NCI-H2196 (cell line): ENCODE measurements at regions not wholly inside any gene's neighbourhood (a gene's known extent, or its start where the extent isn't known, plus 50 kb on each side); places are given as distances from the start of the nearest gene placed in this dataset.
"Not testable (repeated sequence)": the region's sequence is repeated elsewhere in the genome, so short reads cannot be mapped to it uniquely, and the experiment has no call there.

ENCODE experiments used
- DNase-seq: peaks from one replicate; lab custom pipeline; 2025; ENCODE audit not compliant: unreplicated experiment; lab: John Stamatoyannopoulos, UW

GRCh38 chr4:178941975-178942374 is 1499.7 kb upstream of the AGA start:
- DNase-seq: no peak

GRCh38 chr4:178953447-178954120 is 1511.3 kb upstream of the AGA start:
- no peak for DNase-seq

DNA sequence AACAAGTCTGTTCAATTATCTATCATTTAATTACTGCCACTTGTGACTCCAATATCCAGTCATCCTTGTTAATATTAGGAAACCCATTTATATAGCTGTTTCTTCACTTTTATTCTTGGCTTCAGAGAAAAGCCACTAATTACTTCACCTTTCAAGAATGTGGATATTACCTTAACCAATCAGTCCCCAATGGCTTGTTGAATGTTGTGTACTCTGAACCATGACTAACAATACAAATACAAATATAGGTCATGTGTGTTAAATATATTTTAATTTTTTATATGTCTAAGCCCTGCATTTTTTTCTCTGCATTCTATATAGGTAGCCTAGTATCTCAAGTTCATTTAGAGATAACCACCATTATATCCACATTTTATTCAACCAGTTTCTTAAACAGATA is 1513.4 kb upstream of the AGA start:
- no peak for DNase-seq

- DNase-seq: no peak
Measured at GRCh38 chr4:178958725-178959440, 1516.6 kb upstream of the AGA start.

- no peak for DNase-seq
Measured at GRCh38 chr4:178963446-178964045, 1521.3 kb upstream of the AGA start.

DNA sequence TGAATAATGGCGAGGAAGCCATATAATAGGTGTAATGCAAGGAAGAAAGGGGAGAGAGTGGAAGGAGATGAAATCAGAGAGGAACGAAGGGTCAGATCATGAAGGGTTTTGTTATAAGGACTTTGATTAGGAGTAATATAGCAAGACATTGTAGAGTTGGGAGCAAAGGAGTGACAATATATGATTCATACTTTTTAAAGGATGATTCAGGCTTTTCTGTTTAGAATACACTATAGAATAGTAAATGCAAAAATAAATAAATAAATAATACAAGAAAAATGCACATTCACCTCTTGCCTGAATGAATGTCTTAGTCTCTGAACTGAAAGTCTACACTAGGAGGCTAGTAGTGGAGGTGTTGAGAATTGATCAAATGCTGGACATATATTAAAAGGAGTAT is 1524.4 kb upstream of the AGA start:
- DNase-seq: no peak

DNA sequence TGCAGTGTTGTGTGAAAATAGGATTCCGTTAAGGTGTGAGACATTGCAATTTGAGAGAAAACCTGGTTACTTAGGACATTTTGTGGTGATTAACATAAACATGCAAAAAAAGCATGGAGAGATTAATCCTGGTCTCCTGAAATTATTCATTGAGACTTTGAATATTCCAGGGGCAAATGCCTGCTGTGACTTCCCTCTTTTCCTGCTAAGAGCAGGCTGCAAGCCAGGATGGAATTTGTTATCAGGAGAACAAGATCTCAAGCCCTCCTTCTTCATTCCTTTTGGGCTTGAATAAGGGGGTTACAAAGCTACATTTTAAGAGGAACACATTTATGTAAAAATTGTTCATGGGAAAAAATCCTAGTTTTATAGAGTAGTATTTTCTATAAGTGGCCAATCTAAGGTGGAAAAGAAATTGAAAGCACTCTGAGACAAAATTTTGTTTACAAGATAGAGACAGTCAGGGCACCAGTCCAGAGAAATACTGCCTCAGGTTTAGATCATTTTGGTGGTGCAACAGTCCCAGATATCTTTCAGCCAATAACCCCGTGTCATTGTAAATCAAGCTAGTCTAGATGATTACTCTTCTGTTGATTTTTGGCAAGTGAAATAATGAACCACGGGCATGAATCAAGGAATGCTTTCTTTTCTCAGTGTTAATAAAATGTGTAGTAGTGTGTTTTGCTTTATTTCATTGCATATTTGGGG is 1528.3 kb upstream of the AGA start:
- DNase-seq: no peak

- no peak for DNase-seq
Measured at GRCh38 chr4:178976861-178977260, 1534.6 kb upstream of the AGA start.

DNA sequence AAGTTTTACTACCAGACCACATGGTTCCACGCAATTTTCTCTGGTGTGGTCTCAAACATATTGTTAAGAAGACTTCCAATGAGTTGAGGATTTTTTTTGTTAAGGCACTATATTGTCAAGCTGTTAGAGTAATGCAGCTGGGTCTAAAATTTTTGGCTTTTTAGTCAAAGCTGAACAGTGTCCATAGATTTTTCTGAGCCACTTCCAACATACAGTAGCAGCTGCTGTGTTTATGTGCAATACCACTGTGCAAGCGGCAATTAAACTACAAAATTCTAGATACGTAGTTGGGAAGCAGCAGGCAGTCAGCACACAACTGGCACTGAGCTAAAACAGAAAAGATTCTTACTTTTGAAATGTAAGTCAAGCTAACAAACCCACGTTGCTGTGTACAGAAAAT is 1551.1 kb upstream of the AGA start:
- DNase-seq: no peak

GRCh38 chr4:179001918-179002317 is 1559.7 kb upstream of the AGA start:
- DNase-seq: no peak

DNA sequence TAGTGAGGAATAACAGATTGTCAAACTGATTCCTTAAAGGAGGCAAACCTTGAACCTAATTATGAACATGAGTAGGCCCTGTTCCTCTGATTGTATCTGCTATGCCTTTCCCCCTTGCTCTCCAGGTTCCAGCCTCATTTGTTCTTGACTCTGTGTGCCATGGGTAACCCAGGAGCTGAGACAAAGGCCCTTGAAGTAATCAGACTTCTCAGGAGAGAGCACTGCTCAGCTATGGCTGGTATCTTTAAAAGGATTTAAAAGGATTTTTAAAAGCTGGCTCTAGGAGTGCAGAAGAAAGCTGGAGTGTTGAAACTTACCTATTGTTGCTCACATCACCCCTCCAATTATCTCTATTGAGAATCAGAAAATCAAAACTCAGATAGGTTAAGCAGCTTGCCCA is 1565.5 kb upstream of the AGA start:
- DNase-seq: no peak

- DNase-seq: no peak
Measured at GRCh38 chr4:179017581-179017980, 1575.3 kb upstream of the AGA start.

- DNase-seq: no peak
Measured at GRCh38 chr4:179027569-179027968, 1585.3 kb upstream of the AGA start.

GRCh38 chr4:179028321-179028720 is 1586.1 kb upstream of the AGA start:
- no peak for DNase-seq

GRCh38 chr4:179029683-179030082 is 1587.4 kb upstream of the AGA start:
- no peak for DNase-seq

DNA sequence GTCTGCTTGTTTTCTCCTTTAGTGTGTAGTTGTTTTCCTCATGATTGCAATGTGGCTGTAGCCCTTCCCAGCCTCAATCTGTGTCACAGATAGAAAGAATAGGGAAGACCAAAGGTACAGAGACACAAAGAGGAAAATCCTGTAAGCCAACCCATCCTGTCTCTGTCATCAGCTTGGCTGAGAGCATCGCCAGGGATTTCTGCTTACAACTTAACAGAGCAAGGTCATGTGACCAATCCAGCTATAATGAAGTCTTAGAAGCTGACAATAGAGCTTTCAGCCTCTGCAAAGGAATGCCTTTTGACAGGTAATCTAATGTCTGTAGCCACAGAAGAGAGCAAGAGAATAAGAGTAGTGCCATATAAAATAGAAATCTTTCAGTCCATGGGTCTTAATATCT is 1598.0 kb upstream of the AGA start:
- DNase-seq: no peak

DNA sequence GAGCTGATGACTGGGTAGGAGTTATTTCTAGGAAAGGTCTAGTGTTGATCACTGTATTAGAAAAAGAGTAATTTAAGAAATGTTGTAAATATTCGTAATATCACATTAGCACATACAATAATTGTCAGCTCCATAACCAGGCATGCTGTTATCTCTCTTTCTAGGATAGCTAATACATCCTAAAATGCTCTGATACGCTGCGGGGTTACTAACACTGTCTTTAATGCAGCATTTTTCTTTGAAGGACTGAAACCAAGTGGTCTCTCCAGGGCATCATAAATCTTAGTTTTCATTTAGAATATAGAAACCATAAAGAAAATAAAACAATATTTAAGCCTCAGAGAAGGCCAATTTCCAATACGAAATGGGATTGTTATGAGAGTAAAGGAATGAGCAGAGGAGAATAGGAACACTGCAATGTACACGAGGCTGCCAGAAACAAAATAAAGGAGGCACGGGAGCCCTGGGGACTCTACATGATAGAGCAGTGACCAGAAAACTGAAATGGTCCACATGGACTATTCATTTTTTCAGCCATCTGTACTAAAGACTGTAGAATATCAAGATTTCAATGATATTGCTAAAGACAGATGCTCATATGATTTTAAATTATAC is 1606.7 kb upstream of the AGA start:
- no peak for DNase-seq

- DNase-seq: no peak
Measured at GRCh38 chr4:179051206-179051605, 1609.0 kb upstream of the AGA start.

DNA sequence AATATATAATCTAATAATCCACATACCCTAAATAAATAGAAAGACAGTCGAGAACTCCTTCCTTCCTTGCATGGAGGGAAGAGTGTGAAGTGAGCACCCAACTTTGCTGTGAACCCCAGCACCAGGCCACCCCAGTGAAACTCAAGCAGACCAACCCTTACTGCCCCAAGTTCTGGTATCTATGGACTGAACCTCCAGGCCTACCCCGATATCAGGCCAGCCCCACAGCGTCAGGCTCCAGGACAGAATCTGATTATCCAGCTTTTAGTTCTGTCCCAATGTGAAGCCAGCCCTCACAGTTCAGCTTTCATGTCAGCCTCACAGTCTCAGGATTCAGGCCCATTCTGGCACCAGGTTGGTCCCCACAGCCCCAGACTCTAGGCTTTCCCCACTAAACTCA is 1617.2 kb upstream of the AGA start:
- no peak for DNase-seq

GRCh38 chr4:179066254-179066653 is 1624.0 kb upstream of the AGA start:
- not testable (repeated sequence) for DNase-seq

DNA sequence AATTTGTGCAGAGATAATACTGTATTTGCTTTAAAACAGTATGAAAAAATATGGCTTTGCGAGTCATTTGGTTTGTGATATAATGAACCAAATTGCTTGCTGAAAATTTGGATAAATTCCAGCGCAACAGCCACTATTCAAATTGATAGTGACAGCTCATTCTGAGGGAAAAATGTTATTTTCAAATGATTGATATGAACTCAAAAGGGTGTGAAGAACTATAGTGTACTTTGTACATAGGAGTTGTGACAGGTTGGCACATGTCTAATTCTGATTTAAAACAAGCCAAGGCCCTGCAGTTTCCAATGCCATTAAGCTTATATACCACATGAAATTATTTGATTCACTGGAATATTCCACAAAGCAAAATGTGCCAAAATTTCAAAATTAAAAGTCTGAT is 1628.9 kb upstream of the AGA start:
- DNase-seq: no peak
